Right lobe of liver (tissue), 4 donors: ENCODE measurements at regions not wholly inside any gene's neighbourhood (a gene's known extent, or its start where the extent isn't known, plus 50 kb on each side); places are given as distances from the start of the nearest gene placed in this dataset.

Experiments
- POLR2A ChIP-seq: fragments of 450-650 bp; IDR thresholded peaks from one replicate; pipeline ENCODE4 v1.6.1; 2017; ENCODE audit warnings: antibody characterized with exemption, mild to moderate bottlenecking
- TF ChIP-seq, protein P1 (sequence below), 4 donors: fragments of 200-600 bp in 3 of 4; fragments of 450-650 bp in 1 of 4; IDR thresholded peaks; one replicate each; pipeline versions ENCODE4 v1.5.1 to v1.8.0; 2016 to 2022; ENCODE audit warnings: antibody characterized with exemption in 4 of 4, mild to moderate bottlenecking in 2 of 4
- donor health status: DM: no; HTN: no; CAD: no.
- donor health status: DM: no; HTN: no; CAD: no.
- donor health status: DM: no; HTN: yes; CAD: no.

DNA sequence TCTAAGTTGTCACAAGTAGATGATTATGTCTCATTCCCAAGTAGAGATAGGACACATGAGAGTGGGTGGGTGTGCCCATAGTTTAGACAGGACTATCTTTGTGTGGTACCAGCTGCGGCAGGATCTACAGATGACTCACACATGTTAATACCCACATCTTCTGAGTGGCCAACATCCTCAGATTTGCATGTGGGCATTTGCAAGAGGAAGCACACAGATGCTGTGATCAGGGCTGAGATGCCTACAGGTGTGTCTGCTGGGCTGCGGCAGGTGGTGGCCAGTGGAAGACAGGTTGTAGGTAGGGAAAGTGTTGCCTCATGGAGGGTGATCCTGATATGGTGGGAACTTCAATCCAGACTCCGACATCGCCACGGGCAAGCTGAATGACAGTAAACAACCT lies 50.8 kb downstream of the UTRN start:
- TF ChIP-seq, protein P1, sequence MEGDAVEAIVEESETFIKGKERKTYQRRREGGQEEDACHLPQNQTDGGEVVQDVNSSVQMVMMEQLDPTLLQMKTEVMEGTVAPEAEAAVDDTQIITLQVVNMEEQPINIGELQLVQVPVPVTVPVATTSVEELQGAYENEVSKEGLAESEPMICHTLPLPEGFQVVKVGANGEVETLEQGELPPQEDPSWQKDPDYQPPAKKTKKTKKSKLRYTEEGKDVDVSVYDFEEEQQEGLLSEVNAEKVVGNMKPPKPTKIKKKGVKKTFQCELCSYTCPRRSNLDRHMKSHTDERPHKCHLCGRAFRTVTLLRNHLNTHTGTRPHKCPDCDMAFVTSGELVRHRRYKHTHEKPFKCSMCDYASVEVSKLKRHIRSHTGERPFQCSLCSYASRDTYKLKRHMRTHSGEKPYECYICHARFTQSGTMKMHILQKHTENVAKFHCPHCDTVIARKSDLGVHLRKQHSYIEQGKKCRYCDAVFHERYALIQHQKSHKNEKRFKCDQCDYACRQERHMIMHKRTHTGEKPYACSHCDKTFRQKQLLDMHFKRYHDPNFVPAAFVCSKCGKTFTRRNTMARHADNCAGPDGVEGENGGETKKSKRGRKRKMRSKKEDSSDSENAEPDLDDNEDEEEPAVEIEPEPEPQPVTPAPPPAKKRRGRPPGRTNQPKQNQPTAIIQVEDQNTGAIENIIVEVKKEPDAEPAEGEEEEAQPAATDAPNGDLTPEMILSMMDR (IDR thresholded peaks at IDR 0.05) = no peak
- TF ChIP-seq POLR2A = no peak
